ENCODE measurements at regions not wholly inside any gene's neighbourhood (a gene's known extent, or its start where the extent isn't known, plus 50 kb on each side); places are given as distances from the start of the nearest gene placed in this dataset.

DNA sequence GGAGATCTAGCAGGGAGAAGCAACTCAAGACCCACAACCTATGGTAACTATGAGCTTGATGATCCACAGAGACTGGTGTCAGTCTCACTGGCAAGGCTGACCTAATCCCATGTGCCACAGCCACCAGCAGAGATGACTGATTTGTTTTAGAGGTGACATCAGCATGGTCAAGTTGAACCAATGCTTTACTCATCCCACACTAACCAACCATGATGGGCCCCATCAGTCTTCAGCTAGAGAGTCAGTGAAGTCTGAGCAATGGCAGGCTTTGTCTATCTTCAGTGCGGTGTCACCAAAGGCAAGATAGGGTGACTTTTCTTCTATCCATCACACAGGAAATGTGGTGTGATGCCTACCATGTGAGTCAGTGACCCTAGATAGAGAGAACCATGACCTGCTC is 1470.7 kb downstream of the NCAM2 start:
- no peak for FAIRE-seq
- no peak overlapping the region for H2AK5ac ChIP-seq (ENCODE audit: low read depth, low read length)
- TF ChIP-seq CTBP2 (IDR thresholded peaks at IDR 0.05; ENCODE audit: borderline replicate concordance, insufficient read depth, insufficient read length, low read length) (no peak), RBBP5 (IDR thresholded peaks at IDR 0.05; ENCODE audit: borderline replicate concordance, low read depth, low read length) (no peak), SP2 (IDR thresholded peaks at IDR 0.05; ENCODE audit: low read length) (no peak), HDAC2 (IDR thresholded peaks at IDR 0.05; ENCODE audit: borderline replicate concordance in 1 of 2, low read depth in 2 of 2, low read length in 2 of 2) (no peak), JUND (IDR thresholded peaks at IDR 0.05; ENCODE audit: low read length) (no peak), EGR1 (IDR thresholded peaks at IDR 0.05; ENCODE audit: borderline replicate concordance, low read depth, low read length) (no peak), KDM5A (IDR thresholded peaks at IDR 0.05; ENCODE audit: low read length) (no peak), CEBPB (IDR thresholded peaks at IDR 0.05; ENCODE audit: low read depth, low read length) (no peak), MAFK (IDR thresholded peaks at IDR 0.05; ENCODE audit: low read depth, low read length) (no peak), CBX8 (IDR thresholded peaks at IDR 0.05; ENCODE audit: borderline replicate concordance, low read depth, low read length) (no peak), SUZ12 (IDR thresholded peaks at IDR 0.05; ENCODE audit: low read length) (no peak), CREB1 (IDR thresholded peaks at IDR 0.05) (no peak), SIRT6 (IDR thresholded peaks at IDR 0.05; ENCODE audit: low read length) (no peak)
- TF ChIP-seq, protein P1, sequence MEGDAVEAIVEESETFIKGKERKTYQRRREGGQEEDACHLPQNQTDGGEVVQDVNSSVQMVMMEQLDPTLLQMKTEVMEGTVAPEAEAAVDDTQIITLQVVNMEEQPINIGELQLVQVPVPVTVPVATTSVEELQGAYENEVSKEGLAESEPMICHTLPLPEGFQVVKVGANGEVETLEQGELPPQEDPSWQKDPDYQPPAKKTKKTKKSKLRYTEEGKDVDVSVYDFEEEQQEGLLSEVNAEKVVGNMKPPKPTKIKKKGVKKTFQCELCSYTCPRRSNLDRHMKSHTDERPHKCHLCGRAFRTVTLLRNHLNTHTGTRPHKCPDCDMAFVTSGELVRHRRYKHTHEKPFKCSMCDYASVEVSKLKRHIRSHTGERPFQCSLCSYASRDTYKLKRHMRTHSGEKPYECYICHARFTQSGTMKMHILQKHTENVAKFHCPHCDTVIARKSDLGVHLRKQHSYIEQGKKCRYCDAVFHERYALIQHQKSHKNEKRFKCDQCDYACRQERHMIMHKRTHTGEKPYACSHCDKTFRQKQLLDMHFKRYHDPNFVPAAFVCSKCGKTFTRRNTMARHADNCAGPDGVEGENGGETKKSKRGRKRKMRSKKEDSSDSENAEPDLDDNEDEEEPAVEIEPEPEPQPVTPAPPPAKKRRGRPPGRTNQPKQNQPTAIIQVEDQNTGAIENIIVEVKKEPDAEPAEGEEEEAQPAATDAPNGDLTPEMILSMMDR (IDR thresholded peaks at IDR 0.05; ENCODE audit: control extremely low read depth in 1 of 3, insufficient read depth in 1 of 3, low read depth in 1 of 3, low read length in 3 of 3) = no peak

More for the DNA sequence above, 1470.7 kb downstream of the NCAM2 start:
- Histone ChIP-seq H2BK20ac (ENCODE audit: low read length) (no peak overlapping the region), H3K4me1 (replicated peaks in 1 of 4; ENCODE audit: control insufficient read depth in 3 of 4, insufficient read depth in 4 of 4, low read length in 3 of 4) (no peaks in the 10 kb centered on the region), H4K91ac (replicated peaks; ENCODE audit: insufficient read length, low read length) (no peak overlapping the region), H3K79me1 (ENCODE audit: low read depth, low read length) (no peaks in the 10 kb centered on the region), H3K23ac (ENCODE audit: insufficient read length) (no peak overlapping the region), H3K9me3 (ENCODE audit: insufficient read depth in 2 of 2, low read depth in 1 of 2, low read length in 1 of 2) (no peaks in the 10 kb centered on the region; a peak in 1 of 4 replicates), H2BK12ac (ENCODE audit: low read depth, low read length) (no peak overlapping the region), H3K27ac (ENCODE audit: low read depth, low read length) (no peak overlapping the region), H3K9ac (replicated peaks in 1 of 4; ENCODE audit: extremely low read depth in 1 of 4, low read depth in 3 of 4, low read length in 3 of 4) (no peak overlapping the region), H4K5ac (ENCODE audit: insufficient read length, low read depth, low read length) (no peak overlapping the region), H2BK15ac (ENCODE audit: low read length) (no peak overlapping the region), H3K4ac (replicated peaks; ENCODE audit: insufficient read length, low read depth, low read length) (no peak overlapping the region), H2BK120ac (replicated peaks; ENCODE audit: low read depth, low read length) (no peak overlapping the region), H2BK5ac (ENCODE audit: low read depth, low read length) (no peak overlapping the region), H3K4me2 (ENCODE audit: insufficient read depth in 1 of 2, low read depth in 2 of 2, low read length in 2 of 2) (no peak overlapping the region), H4K20me1 (replicated peaks in 1 of 2; ENCODE audit: control insufficient read depth in 1 of 2, insufficient read depth in 2 of 2, low read length in 2 of 2) (no peaks in the 10 kb centered on the region), H4K8ac (ENCODE audit: extremely low read depth, insufficient read depth, low read length) (no peak overlapping the region), H3K36me3 (ENCODE audit: control insufficient read depth in 2 of 4, insufficient read depth in 4 of 4, low read length in 3 of 4) (no peaks in the 10 kb centered on the region), H3K79me2 (ENCODE audit: control insufficient read depth in 1 of 2, insufficient read depth in 2 of 2, low read length in 2 of 2) (no peaks in the 10 kb centered on the region), H3K4me3 (ENCODE audit: extremely low read depth in 1 of 4, insufficient read depth in 2 of 4, low read depth in 3 of 4, low read length in 4 of 4) (no peak overlapping the region), H3K18ac (ENCODE audit: extremely low read depth, low read length) (no peak overlapping the region), H3K56ac (replicated peaks; ENCODE audit: insufficient read length, low read depth, low read length) (no peak overlapping the region), H3K23me2 (ENCODE audit: low read depth, low read length) (no peaks in the 10 kb centered on the region), H3K14ac (ENCODE audit: insufficient read length) (no peak overlapping the region), H3K27me3 (replicated peaks in 1 of 4; ENCODE audit: control insufficient read depth in 3 of 4, extremely low read depth in 1 of 4, insufficient read depth in 3 of 4, low read length in 3 of 4) (no peaks in the 10 kb centered on the region), H2AFZ (ENCODE audit: low read length) (no peak overlapping the region)
- ChIA-PET CTCF (ENCODE audit: partially characterized antibody) (no interaction called here), POLR2A (ENCODE audit: partially characterized antibody) (no interaction called here)
- DNase-seq (ENCODE audit: low read depth in 1 of 2, low spot score in 2 of 2) = no peak
- 100% methylated on average over 1 of the region's 1 CpG; no CpG with 5 or more reads in 1 of the 2 experiments for WGBS, 2 experiments (ENCODE audit: extremely low coverage in 1 of 2, insufficient coverage in 1 of 2, insufficient read length in 1 of 2, insufficient replicate concordance in 2 of 2, low coverage in 1 of 2, low lambda C conversion rate in 2 of 2, missing lambda C conversion rate in 1 of 2)

All from H1 (cell line).